ENCODE measurements at regions not wholly inside any gene's neighbourhood (a gene's known extent, or its start where the extent isn't known, plus 50 kb on each side); places are given as distances from the start of the nearest gene placed in this dataset.

DNA sequence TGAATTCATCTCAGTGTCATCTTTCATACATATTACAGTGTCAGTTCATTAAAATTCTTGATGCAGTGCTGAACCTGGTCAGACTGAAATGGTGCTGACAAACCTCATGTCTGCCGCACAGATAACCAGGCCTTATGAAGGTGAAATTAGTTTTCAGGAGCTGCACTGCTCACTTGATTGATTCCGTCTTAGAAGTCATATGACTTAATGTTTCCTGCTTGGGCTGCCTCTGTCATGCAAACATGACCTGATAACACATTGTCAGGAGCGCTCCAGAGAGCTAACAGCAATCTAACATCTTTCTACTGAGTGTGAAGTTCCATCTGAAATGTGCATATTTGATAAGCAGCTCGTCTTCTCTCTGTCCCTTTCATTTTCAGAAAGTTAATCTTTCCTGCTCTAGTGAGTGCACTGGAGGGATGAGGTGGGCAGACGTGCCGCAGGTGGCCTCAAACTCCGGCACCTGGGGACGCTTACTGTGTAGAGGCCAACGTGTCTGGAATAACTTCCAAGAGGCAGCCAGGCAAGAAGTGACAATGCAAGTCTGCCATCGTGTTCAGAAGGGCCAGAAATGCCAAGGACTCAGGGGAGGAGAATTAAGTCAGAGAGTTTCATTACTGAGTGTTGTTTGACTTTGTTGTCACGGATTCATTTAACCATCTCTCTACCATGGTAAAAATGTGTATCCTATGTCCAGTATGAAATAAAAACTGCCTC is 592.1 kb downstream of the TLE1 start:
- Histone ChIP-seq H3K27ac (ENCODE audit: insufficient read depth, low read length, poor library complexity, severe bottlenecking) (no peak overlapping the region), H3K9me3 (ENCODE audit: control insufficient read depth, low read length) (no peaks in the 10 kb centered on the region)

DNA sequence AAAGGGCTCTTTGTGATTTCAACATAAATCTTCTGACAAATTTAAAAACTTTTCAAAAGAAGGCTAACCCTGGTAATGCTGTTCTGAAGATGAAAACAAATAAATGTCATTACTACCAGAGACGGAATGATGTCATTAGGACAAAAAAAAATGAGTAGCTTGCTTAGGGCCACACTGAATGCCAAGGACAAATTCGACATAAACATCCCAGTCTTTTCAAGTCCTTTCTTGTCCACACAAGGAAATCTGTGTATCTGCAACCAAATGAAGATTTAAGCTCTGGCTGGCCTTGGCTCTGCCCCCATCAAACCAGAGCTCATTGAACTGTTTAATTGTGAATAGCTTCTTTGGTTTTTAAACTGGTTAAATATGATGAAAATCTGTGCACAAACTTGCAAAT is 592.7 kb downstream of the TLE1 start:
- H3K9me3 ChIP-seq (ENCODE audit: control insufficient read depth, low read length), result no peaks in the 10 kb centered on the region
- H3K4me1 ChIP-seq (ENCODE audit: control insufficient read depth, insufficient read depth, low read length, poor library complexity, severe bottlenecking), result no peaks in the 10 kb centered on the region
- no peak for DNase-seq
- H3K27me3 ChIP-seq (replicated peaks; ENCODE audit: control insufficient read depth, insufficient read depth, low read length, poor library complexity, severe bottlenecking), result no peaks in the 10 kb centered on the region
- no peaks in the 10 kb centered on the region for H3K36me3 ChIP-seq (ENCODE audit: control insufficient read depth, insufficient read depth, low read length)
- H3K27ac ChIP-seq (ENCODE audit: insufficient read depth, low read length, poor library complexity, severe bottlenecking), result no peak overlapping the region
- H3K4me3 ChIP-seq (ENCODE audit: insufficient read depth, low read depth, low read length, poor library complexity, severe bottlenecking), result no peak overlapping the region

More for the DNA sequence above, 592.1 kb downstream of the TLE1 start:
- no peaks in the 10 kb centered on the region for H3K27me3 ChIP-seq (replicated peaks; ENCODE audit: control insufficient read depth, insufficient read depth, low read length, poor library complexity, severe bottlenecking)
- no peaks in the 10 kb centered on the region for H3K36me3 ChIP-seq (ENCODE audit: control insufficient read depth, insufficient read depth, low read length)
- no peak overlapping the region for H3K4me3 ChIP-seq (ENCODE audit: insufficient read depth, low read depth, low read length, poor library complexity, severe bottlenecking)
- no peak for DNase-seq
- H3K4me1 ChIP-seq (ENCODE audit: control insufficient read depth, insufficient read depth, low read length, poor library complexity, severe bottlenecking), result no peaks in the 10 kb centered on the region

DNA sequence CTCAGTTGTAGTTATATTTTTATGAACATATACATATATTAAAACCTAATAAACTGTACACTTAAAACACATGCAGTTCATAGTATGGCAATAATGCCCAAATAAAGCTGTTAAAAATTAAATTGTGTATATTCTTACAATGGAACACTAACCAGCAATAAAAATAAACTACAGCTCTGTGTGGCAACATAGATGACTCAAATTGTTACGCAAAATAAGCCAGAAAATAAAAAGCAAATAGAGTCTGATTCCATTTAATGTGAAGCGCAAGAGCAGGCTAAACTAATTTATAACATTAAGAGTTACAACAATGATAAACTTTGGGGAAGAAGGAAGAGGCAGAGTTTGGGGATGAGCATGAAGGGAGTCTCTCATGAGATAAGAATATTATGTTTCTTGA is 597.3 kb downstream of the TLE1 start:
- H3K4me3 ChIP-seq (ENCODE audit: insufficient read depth, low read depth, low read length, poor library complexity, severe bottlenecking), result no peak overlapping the region
- DNase-seq, result no peak
- no peaks in the 10 kb centered on the region for H3K4me1 ChIP-seq (ENCODE audit: control insufficient read depth, insufficient read depth, low read length, poor library complexity, severe bottlenecking)
- no peak overlapping the region for H3K27ac ChIP-seq (ENCODE audit: insufficient read depth, low read length, poor library complexity, severe bottlenecking)
- no peaks in the 10 kb centered on the region for H3K9me3 ChIP-seq (ENCODE audit: control insufficient read depth, low read length)
- H3K27me3 ChIP-seq (replicated peaks; ENCODE audit: control insufficient read depth, insufficient read depth, low read length, poor library complexity, severe bottlenecking), result no peaks in the 10 kb centered on the region
- no peaks in the 10 kb centered on the region for H3K36me3 ChIP-seq (ENCODE audit: control insufficient read depth, insufficient read depth, low read length)

DNA sequence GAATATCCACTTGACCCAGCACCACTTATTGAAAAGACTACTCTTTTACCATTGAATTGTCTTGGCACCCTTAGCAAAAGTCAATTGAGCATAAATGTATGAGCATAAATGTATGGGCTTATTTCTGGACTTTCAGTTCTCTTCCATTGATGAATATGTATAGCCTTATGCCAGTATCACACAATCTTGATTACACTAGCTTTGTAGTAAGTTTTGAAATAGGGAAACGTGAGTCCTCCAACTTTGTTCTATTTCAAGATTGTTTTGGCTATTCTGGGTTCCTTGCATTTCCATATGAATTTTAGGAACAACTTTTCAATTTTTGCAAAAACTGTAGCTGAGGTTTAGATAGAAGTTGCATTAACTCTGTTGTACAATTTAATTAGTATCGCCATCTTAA is 601.0 kb downstream of the TLE1 start:
- Histone ChIP-seq H3K27me3 (replicated peaks; ENCODE audit: control insufficient read depth, insufficient read depth, low read length, poor library complexity, severe bottlenecking) (no peaks in the 10 kb centered on the region), H3K4me1 (ENCODE audit: control insufficient read depth, insufficient read depth, low read length, poor library complexity, severe bottlenecking) (no peaks in the 10 kb centered on the region)

DNA sequence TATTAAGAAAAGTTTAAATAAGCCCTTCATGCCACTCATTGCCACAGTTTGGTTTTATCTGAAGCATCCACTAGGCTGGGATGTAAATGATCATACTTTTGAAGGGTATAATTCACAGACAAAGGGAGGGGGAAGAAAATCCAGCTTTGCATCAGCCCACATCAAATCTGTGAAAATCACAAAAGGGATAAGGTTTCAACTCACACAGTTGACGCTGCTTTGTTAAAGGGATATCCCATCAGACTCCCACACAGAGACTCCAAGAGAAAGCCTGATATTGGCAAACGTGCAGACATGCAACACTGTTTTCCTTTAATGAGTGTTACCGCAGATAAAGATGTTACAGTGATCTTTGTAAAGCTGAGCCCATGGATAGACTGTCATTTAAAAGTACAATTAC is 602.9 kb downstream of the TLE1 start:
- H3K36me3 ChIP-seq (ENCODE audit: control insufficient read depth, insufficient read depth, low read length), result no peaks in the 10 kb centered on the region
- no peak for DNase-seq
- peaks cover 4% of the 10 kb centered on the region for H3K9me3 ChIP-seq (ENCODE audit: control insufficient read depth, low read length)
- H3K27ac ChIP-seq (ENCODE audit: insufficient read depth, low read length, poor library complexity, severe bottlenecking), result no peak overlapping the region
- H3K4me3 ChIP-seq (ENCODE audit: insufficient read depth, low read depth, low read length, poor library complexity, severe bottlenecking), result no peak overlapping the region
- no peaks in the 10 kb centered on the region for H3K27me3 ChIP-seq (replicated peaks; ENCODE audit: control insufficient read depth, insufficient read depth, low read length, poor library complexity, severe bottlenecking)
- H3K4me1 ChIP-seq (ENCODE audit: control insufficient read depth, insufficient read depth, low read length, poor library complexity, severe bottlenecking), result no peaks in the 10 kb centered on the region

More for the DNA sequence above, 601.0 kb downstream of the TLE1 start:
- Histone ChIP-seq H3K36me3 (ENCODE audit: control insufficient read depth, insufficient read depth, low read length) (no peaks in the 10 kb centered on the region), H3K4me3 (ENCODE audit: insufficient read depth, low read depth, low read length, poor library complexity, severe bottlenecking) (no peak overlapping the region), H3K27ac (ENCODE audit: insufficient read depth, low read length, poor library complexity, severe bottlenecking) (no peak overlapping the region), H3K9me3 (ENCODE audit: control insufficient read depth, low read length) (no peaks in the 10 kb centered on the region)
- DNase-seq, result no peak

DNA sequence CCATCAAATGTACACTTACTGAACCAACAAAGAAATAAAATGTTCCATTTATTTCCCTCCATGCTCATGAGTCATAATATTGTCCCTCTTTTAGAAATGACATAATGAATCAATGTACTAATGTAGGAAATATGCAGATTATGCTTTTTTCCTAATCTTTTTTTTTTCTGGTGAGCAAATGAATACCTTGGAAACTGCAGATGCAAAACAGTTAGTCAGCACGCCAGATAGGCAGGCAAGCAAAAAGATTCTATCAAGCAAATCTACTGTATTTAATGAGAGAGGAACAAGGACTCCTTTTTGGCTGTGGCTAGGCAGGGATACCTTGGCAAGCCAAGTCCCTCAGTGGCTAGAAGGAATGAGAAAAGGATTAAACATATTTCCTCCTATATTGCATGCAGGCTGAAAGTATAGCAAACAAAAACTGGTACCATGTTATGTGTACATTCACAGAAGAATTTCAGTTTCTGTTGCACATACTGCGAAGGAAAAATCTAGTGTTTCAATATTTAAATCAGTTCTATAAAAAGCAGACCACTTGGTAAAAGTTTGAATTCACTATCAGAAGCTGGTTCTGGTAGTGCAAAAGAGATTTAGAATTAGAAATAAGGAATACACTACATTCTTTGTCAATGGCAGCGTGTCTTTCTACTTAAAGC is 605.4 kb downstream of the TLE1 start:
- DNase-seq, result no peak
- Histone ChIP-seq H3K9me3 (ENCODE audit: control insufficient read depth, low read length) (peaks cover 5% of the 10 kb centered on the region), H3K4me1 (ENCODE audit: control insufficient read depth, insufficient read depth, low read length, poor library complexity, severe bottlenecking) (no peaks in the 10 kb centered on the region), H3K36me3 (ENCODE audit: control insufficient read depth, insufficient read depth, low read length) (no peaks in the 10 kb centered on the region), H3K27me3 (replicated peaks; ENCODE audit: control insufficient read depth, insufficient read depth, low read length, poor library complexity, severe bottlenecking) (no peaks in the 10 kb centered on the region), H3K4me3 (ENCODE audit: insufficient read depth, low read depth, low read length, poor library complexity, severe bottlenecking) (no peak overlapping the region), H3K27ac (ENCODE audit: insufficient read depth, low read length, poor library complexity, severe bottlenecking) (no peak overlapping the region)

DNA sequence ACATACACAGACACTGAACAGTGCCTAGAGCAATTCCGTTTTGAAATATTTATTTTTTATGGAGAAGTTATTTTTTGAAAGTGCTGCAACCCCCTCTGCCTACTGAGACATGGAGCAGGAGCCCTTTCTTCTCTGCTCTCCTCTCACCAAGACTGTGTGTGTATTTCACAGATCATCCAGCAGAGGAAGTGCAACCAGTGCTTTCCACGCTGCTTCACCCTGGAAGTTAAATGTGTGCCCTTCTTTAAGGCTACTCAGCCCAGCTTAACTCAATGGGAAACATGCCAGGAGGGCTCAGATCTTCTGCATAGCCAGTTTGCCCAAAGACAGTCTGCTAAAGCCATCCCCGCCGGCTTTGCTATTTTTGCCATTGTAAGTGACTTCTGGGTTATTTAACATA is 606.3 kb downstream of the TLE1 start:
- H3K4me3 ChIP-seq (ENCODE audit: insufficient read depth, low read depth, low read length, poor library complexity, severe bottlenecking), result no peak overlapping the region
- no peak overlapping the region for H3K27ac ChIP-seq (ENCODE audit: insufficient read depth, low read length, poor library complexity, severe bottlenecking)
- no peaks in the 10 kb centered on the region for H3K4me1 ChIP-seq (ENCODE audit: control insufficient read depth, insufficient read depth, low read length, poor library complexity, severe bottlenecking)
- no peaks in the 10 kb centered on the region for H3K36me3 ChIP-seq (ENCODE audit: control insufficient read depth, insufficient read depth, low read length)
- no peak for DNase-seq
- H3K9me3 ChIP-seq (ENCODE audit: control insufficient read depth, low read length), result peaks cover 5% of the 10 kb centered on the region
- H3K27me3 ChIP-seq (replicated peaks; ENCODE audit: control insufficient read depth, insufficient read depth, low read length, poor library complexity, severe bottlenecking), result no peaks in the 10 kb centered on the region

DNA sequence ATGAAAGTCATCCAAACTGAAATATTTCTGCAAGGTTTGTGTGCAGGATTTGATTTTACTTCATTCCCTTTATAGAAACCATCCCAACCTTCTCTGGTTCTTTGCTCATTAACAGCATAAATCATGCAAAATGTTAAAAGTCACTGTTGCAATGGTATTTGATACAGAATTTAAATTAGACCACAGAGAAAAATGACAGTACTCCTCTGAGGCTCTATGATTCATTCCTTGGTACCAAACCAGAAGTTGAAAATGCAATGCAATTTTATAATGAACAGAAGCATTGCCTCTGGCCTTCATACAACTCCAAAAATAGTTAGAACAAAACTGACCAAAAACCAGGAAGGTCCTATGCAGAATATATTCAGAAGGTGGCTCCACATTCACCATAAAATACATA is 607.1 kb downstream of the TLE1 start:
- H3K36me3 ChIP-seq (ENCODE audit: control insufficient read depth, insufficient read depth, low read length), result no peaks in the 10 kb centered on the region
- H3K4me1 ChIP-seq (ENCODE audit: control insufficient read depth, insufficient read depth, low read length, poor library complexity, severe bottlenecking), result no peaks in the 10 kb centered on the region
- H3K27ac ChIP-seq (ENCODE audit: insufficient read depth, low read length, poor library complexity, severe bottlenecking), result no peak overlapping the region
- peaks cover 5% of the 10 kb centered on the region for H3K9me3 ChIP-seq (ENCODE audit: control insufficient read depth, low read length)
- no peak overlapping the region for H3K4me3 ChIP-seq (ENCODE audit: insufficient read depth, low read depth, low read length, poor library complexity, severe bottlenecking)
- DNase-seq, result no peak
- H3K27me3 ChIP-seq (replicated peaks; ENCODE audit: control insufficient read depth, insufficient read depth, low read length, poor library complexity, severe bottlenecking), result no peaks in the 10 kb centered on the region

DNA sequence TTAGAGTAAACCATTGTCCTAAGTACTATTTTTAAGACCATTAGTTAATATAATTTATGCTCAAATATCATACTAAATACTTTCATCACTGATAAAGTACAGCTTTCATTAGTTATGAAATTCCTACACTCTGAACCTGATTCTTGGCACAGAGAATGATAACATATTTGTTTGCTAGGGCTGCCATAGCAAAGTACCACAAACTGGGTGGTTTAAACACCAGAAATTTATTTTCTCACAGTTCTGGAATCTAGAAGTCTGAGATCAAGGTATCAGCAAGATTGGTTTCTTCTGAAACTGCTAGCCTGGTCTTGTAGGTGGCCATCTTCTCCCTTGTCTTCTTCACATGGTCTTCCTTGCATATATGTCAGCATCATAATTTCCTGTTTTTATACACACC is 608.4 kb downstream of the TLE1 start:
- no peak for DNase-seq
- H3K27me3 ChIP-seq (replicated peaks; ENCODE audit: control insufficient read depth, insufficient read depth, low read length, poor library complexity, severe bottlenecking), result no peaks in the 10 kb centered on the region

DNA sequence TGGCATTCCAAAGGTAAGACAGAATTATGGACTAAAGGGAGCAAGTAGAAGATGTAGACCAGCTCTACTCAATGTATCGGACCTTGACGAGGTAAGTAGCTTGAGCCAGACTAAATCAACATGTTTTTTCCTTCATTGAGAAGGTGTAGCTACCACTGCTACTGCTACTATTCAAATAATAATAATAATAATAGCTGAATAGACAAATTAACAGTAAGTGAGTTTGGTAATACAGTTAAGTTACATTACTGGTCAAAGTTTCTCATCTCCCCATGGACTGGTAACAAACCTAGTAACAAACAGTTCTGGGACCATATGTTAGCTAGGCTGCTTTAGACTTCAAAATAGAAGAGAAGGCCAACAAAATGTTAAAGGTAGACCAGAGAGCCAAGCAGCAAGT is 609.2 kb downstream of the TLE1 start:
- no peak overlapping the region for H3K4me3 ChIP-seq (ENCODE audit: insufficient read depth, low read depth, low read length, poor library complexity, severe bottlenecking)
- DNase-seq, result no peak
- peaks cover 5% of the 10 kb centered on the region for H3K9me3 ChIP-seq (ENCODE audit: control insufficient read depth, low read length)
- no peaks in the 10 kb centered on the region for H3K4me1 ChIP-seq (ENCODE audit: control insufficient read depth, insufficient read depth, low read length, poor library complexity, severe bottlenecking)
- no peak overlapping the region for H3K27ac ChIP-seq (ENCODE audit: insufficient read depth, low read length, poor library complexity, severe bottlenecking)
- H3K36me3 ChIP-seq (ENCODE audit: control insufficient read depth, insufficient read depth, low read length), result no peaks in the 10 kb centered on the region
- no peaks in the 10 kb centered on the region for H3K27me3 ChIP-seq (replicated peaks; ENCODE audit: control insufficient read depth, insufficient read depth, low read length, poor library complexity, severe bottlenecking)

More for the DNA sequence above, 608.4 kb downstream of the TLE1 start:
- Histone ChIP-seq H3K27ac (ENCODE audit: insufficient read depth, low read length, poor library complexity, severe bottlenecking) (no peak overlapping the region), H3K9me3 (ENCODE audit: control insufficient read depth, low read length) (peaks cover 5% of the 10 kb centered on the region), H3K4me1 (ENCODE audit: control insufficient read depth, insufficient read depth, low read length, poor library complexity, severe bottlenecking) (no peaks in the 10 kb centered on the region), H3K4me3 (ENCODE audit: insufficient read depth, low read depth, low read length, poor library complexity, severe bottlenecking) (no peak overlapping the region), H3K36me3 (ENCODE audit: control insufficient read depth, insufficient read depth, low read length) (no peaks in the 10 kb centered on the region)
